ENCODE measurements at regions not wholly inside any gene's neighbourhood (a gene's known extent, or its start where the extent isn't known, plus 50 kb on each side); places are given as distances from the start of the nearest gene placed in this dataset.

DNA sequence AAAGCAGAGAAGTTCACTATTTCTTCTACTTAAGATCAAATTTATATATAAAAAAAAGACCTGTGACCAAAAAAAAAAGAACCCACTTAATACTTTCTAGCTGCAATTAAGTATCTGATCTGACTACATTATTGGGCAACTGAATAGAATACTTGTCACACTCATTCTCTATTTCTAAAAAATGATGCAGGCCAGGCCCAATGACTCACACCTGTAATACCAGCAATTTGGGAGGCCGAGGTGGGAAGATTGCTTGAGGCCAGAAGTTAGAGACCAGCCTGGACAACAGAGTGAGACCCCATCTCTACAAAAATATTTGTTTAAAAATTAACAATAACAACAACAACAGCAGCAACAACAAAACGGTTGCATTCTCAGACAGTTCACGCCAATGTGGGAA, 108.8 kb upstream of the BMP2K start:
- TF ChIP-seq CTCF (IDR thresholded peaks at IDR 0.05): no peak
- TF ChIP-seq ZFX (IDR thresholded peaks at IDR 0.05; ENCODE audit: borderline replicate concordance): no peak
- no peak overlapping the region for H3K27ac ChIP-seq

- H3K27ac ChIP-seq: no peak overlapping the region
- TF ChIP-seq CTCF (IDR thresholded peaks at IDR 0.05) (no peak), ZFX (IDR thresholded peaks at IDR 0.05; ENCODE audit: borderline replicate concordance) (no peak)
Observed at GRCh38 chr4:78667764-78668163, 108.4 kb upstream of the BMP2K start.

DNA sequence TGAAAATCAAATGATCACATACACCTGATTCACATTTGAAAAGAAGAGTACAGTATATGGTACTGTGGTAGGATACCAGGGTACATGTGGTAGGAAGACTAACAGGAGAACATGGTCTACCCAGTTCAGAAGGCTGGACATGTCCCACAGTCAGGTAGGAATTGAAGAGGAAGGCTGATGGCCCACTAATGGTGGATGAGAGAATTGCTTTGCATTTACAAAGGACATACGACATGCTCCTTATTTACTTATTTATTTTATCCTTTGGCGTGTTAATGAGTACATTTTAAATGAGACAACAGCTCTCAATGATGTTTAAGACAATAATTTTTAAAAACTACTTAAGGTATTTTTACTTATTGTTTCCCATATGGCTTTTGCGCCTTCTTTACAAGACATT, 106.7 kb upstream of the BMP2K start:
- H3K27ac ChIP-seq: no peak overlapping the region
- TF ChIP-seq ZFX (IDR thresholded peaks at IDR 0.05; ENCODE audit: borderline replicate concordance) (no peak), CTCF (IDR thresholded peaks at IDR 0.05) (peak; percentile 44)

DNA sequence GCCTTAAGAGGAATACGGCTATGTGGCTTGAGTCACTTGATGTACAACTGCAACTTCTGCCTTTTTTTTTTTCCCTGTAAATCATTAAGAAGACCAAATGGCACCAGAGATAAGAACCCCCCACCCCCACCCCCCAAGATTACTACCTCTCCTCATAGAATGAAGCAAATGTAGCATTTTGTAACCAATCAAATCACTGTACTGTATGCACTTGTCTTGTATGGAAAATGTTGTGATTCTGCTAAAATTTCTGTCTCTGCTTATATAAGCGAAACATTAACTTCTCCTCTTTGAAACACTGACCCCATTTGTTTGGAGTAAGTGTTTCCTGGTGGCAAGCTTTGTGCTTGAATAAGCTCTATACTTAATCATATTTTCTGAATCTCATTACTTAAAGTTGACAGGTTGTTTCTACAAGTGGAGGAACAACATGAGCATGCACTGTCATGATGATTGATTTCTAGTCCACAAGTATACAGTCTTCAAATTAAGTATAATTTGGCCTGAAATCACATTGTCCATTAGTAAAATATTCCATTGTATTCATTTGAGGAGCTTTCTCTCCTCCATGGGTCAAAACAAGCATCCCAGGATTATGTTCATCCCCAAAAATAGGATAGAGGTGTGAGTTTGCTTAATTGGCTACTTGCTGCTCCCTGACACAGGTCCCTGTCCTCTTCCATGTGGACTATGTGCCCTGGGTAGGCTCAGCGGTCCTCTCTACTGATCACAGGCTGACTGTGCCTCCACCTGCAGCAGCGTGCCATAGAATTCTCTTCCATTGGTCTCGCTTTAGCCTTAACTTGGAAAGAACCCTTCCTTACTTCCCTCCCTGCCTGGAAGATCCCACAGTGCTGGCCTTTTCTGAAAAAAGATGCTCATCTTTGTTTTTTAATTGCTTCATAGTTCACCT, 104.0 kb upstream of the BMP2K start:
- TF ChIP-seq CTCF (IDR thresholded peaks at IDR 0.05) (no peak), ZFX (IDR thresholded peaks at IDR 0.05; ENCODE audit: borderline replicate concordance) (no peak)
- no peak overlapping the region for H3K27ac ChIP-seq

DNA sequence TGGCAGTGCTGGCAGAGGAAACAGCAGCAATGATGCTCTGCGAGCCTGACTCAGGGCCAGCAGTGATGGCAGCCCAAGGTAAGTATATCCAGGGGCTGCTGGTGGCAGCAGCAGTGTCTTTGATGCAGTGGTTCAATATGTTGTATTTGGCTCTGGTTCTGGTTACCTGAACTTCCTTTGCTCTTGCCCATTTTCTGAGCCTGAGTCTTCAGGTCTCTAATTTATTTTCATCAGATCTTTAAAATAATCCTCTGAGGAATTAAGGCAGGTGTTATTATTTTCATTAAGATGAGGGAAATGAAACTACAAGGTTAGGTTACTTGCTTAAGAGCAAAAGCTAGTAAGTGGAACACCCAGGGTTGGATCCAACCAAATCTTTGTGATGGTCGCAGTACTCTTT, 102.8 kb upstream of the BMP2K start:
- no peak for TF ChIP-seq CTCF (IDR thresholded peaks at IDR 0.05)
- no peak for TF ChIP-seq ZFX (IDR thresholded peaks at IDR 0.05; ENCODE audit: borderline replicate concordance)
- no peak overlapping the region for H3K27ac ChIP-seq

DNA sequence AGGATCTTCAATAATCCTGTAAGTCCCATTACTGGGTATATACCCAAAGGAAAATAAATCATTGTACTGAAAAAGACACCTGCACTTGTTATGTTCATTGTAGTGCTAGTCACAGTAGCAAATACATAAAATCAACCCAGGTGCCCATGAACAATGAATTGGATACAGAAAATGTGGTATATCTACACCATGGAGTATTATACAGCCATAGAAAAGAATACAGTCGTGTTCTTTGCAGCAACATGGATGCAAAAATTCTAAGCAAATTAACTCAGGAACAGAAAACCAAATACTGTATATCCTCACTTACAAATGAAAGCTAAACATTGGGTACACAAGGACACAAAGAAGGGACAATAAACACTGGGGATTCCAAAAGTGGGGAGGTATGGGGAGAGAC, 100.8 kb upstream of the BMP2K start:
- no peak overlapping the region for H3K27ac ChIP-seq
- TF ChIP-seq ZFX (IDR thresholded peaks at IDR 0.05; ENCODE audit: borderline replicate concordance) (no peak), CTCF (IDR thresholded peaks at IDR 0.05) (no peak)

GRCh38 chr4:78682070-78682469, 94.1 kb upstream of the BMP2K start:
- TF ChIP-seq ZFX (IDR thresholded peaks at IDR 0.05; ENCODE audit: borderline replicate concordance) (no peak), CTCF (IDR thresholded peaks at IDR 0.05) (no peak)
- no peak overlapping the region for H3K27ac ChIP-seq

All from 22Rv1 (cell line).